ENCODE measurements at regions not wholly inside any gene's neighbourhood (a gene's known extent, or its start where the extent isn't known, plus 50 kb on each side); places are given as distances from the start of the nearest gene placed in this dataset.

- TF ChIP-seq CTCF (conservative IDR thresholded peaks at IDR 0.05; ENCODE audit: low read depth in 2 of 2) (no peak), EZH2 (IDR thresholded peaks at IDR 0.05; ENCODE audit: low read depth, unreplicated experiment) (no peak), REST (IDR thresholded peaks at IDR 0.05; ENCODE audit: unreplicated experiment) (no peak), STAT1 (IDR thresholded peaks at IDR 0.05; ENCODE audit: unreplicated experiment) (no peak)
These were observed 378.4 kb upstream of the AGTR1 start (continued) for GRCh38 chr3:148319161-148319915.

GRCh38 chr3:148319960-148320359, 377.7 kb upstream of the AGTR1 start:
- H3K79me2 ChIP-seq (replicated peaks; ENCODE audit: insufficient read depth): no peaks in the 10 kb centered on the region
- Mint-ChIP-seq H3K9me3 (no peaks in the 10 kb centered on the region; the same call in 2 of the 3 replicates), H3K4me3 (no peak overlapping the region), H3K36me3 (ENCODE audit: low read depth) (no peaks in the 10 kb centered on the region), H3K4me1 (no peaks in the 10 kb centered on the region), H3K27ac (no peak overlapping the region), H3K27me3 (ENCODE audit: insufficient read depth, low read depth, poor library complexity) (no peaks in the 10 kb centered on the region)
- H3K27me3 ChIP-seq (ENCODE audit: insufficient read depth): no peaks in the 10 kb centered on the region
- no peak for ATAC-seq
- H3K27ac ChIP-seq (ENCODE audit: low read depth): no peak overlapping the region
- no peak for DNase-seq (ENCODE audit: low spot score)
- H3K4me1 ChIP-seq (ENCODE audit: insufficient read depth): no peaks in the 10 kb centered on the region
- H2AFZ ChIP-seq: no peak overlapping the region
- no peak overlapping the region for H3K4me2 ChIP-seq
- no peaks in the 10 kb centered on the region for H4K20me1 ChIP-seq (replicated peaks; ENCODE audit: insufficient read depth)
- peaks cover 2% of the 10 kb centered on the region; the same call in 1 of the 2 replicates for H3K9me2 ChIP-seq (ENCODE audit: insufficient read depth)
- H3F3A ChIP-seq (replicated peaks; ENCODE audit: low read depth): no peaks in the 10 kb centered on the region
- H3K4me3 ChIP-seq: no peak overlapping the region
- H3K36me3 ChIP-seq (ENCODE audit: insufficient read depth): no peaks in the 10 kb centered on the region
- TF ChIP-seq REST (IDR thresholded peaks at IDR 0.05; ENCODE audit: unreplicated experiment) (no peak), ZNF462 (CRISPR knock-in tag; IDR thresholded peaks at IDR 0.05) (no peak), STAT1 (IDR thresholded peaks at IDR 0.05; ENCODE audit: unreplicated experiment) (no peak), EZH2 (IDR thresholded peaks at IDR 0.05; ENCODE audit: low read depth, unreplicated experiment) (no peak), JUNB (IDR thresholded peaks at IDR 0.05; ENCODE audit: unreplicated experiment) (no peak)

All from GM23338 (cell line).